ENCODE measurements at regions not wholly inside any gene's neighbourhood (a gene's known extent, or its start where the extent isn't known, plus 50 kb on each side); places are given as distances from the start of the nearest gene placed in this dataset.

GRCh38 chr1:216908126-216908525 is 184.9 kb upstream of the ESRRG start:
- no peak for TF ChIP-seq ZNF274 (IDR thresholded peaks at IDR 0.05; ENCODE audit: low read depth, low read length)
- no peak overlapping the region for H3K4me3 ChIP-seq (ENCODE audit: low read length)

DNA sequence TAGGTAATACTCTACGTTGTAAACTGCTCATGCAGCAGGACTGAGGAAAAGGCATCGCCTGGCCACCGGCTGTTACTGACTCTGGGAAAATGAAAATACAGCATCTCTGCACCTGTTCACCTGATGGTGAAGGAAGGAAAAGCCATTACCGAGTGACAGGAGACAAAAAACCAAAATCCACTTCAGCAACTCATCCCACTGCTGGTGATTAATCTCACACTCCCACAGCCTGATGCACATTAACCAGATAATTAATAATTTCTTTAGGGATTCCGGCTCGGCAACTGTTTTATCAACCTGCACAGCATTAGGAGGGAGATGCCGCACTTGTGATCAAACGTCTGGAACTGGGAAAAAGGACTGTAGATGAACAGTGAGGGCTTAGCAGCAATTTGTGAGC is 183.9 kb upstream of the ESRRG start:
- H3K4me3 ChIP-seq (ENCODE audit: low read length): no peak overlapping the region
- TF ChIP-seq ZNF274 (IDR thresholded peaks at IDR 0.05; ENCODE audit: low read depth, low read length): no peak

- no peak overlapping the region for H3K4me3 ChIP-seq (ENCODE audit: low read length)
- no peak for TF ChIP-seq ZNF274 (IDR thresholded peaks at IDR 0.05; ENCODE audit: low read depth, low read length)
Measured at GRCh38 chr1:216905781-216906180, 182.6 kb upstream of the ESRRG start.

DNA sequence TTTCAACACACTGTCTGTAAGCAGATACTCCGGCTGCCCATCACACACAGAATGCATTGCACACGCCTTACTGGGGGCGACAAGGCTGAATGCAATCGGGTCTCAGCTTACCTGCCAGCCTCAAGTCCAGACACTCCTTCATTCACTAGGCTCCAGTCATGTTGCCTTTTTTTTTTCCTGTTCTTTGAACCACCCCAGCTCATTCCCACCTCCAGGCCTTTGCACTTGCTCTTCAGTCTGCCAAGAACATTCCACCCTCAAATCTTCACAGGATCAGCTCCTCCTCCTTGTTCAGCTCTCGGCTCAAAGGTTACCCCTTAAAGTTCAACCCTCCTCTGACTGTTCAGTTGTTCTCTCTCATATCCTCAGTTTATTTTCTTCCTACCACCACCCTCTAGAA is 181.9 kb upstream of the ESRRG start:
- no peak for TF ChIP-seq ZNF274 (IDR thresholded peaks at IDR 0.05; ENCODE audit: low read depth, low read length)
- no peak overlapping the region for H3K4me3 ChIP-seq (ENCODE audit: low read length)

GRCh38 chr1:216904471-216904870 is 181.2 kb upstream of the ESRRG start:
- TF ChIP-seq ZNF274 (IDR thresholded peaks at IDR 0.05; ENCODE audit: low read depth, low read length): no peak
- no peak overlapping the region for H3K4me3 ChIP-seq (ENCODE audit: low read length)

DNA sequence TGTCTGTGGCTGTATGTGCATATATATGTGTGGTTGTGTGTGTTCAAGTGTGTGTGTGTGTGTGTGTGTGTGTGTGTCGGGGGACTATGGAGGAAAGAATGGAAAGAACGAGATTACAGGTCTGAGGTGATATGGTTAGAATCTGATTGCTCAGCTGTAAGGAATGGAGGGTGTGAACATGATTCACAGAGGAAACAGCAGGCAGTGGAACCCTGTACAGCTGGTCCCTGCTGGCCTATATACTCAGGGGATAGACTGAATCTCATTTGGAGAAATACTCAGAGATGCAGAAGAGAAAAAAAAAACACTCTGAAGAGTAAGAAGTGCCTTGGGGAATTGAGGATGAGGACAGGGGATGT is 180.1 kb upstream of the ESRRG start:
- H3K4me3 ChIP-seq (ENCODE audit: low read length): no peak overlapping the region
- no peak for TF ChIP-seq ZNF274 (IDR thresholded peaks at IDR 0.05; ENCODE audit: low read depth, low read length)

DNA sequence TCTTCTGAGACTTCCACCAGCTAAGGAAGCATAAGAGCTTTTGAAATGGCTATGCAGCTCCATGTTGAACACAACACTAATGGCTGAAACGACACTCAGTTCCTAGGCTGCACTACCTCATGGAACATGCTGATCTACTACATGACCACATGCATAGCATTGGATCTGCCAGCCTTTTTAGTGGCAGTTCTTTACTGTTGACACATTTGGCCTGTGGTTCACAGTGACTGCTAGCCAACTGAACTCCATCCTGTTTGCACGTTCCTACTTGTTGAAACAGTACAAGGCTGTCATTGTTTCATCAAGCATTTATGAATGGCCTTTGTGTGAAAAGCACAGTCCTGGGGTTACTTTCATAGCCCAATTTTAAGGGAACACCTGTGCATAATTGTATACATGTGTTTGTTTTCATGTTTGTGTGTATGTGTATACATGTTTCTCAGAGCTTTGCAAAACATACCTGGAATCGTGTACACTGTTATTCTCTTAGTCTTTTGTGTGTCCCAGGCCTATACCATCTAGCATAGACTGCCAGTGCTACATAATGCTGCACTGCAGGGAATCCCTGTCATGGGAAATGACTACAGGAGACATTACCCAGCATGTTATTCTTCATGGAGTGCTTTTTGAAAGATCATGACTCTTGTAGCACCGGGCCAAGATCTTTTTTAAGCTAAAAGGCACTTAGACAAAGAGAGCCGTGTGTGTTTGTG is 179.6 kb upstream of the ESRRG start:
- no peak for TF ChIP-seq ZNF274 (IDR thresholded peaks at IDR 0.05; ENCODE audit: low read depth, low read length)
- no peak overlapping the region for H3K4me3 ChIP-seq (ENCODE audit: low read length)

DNA sequence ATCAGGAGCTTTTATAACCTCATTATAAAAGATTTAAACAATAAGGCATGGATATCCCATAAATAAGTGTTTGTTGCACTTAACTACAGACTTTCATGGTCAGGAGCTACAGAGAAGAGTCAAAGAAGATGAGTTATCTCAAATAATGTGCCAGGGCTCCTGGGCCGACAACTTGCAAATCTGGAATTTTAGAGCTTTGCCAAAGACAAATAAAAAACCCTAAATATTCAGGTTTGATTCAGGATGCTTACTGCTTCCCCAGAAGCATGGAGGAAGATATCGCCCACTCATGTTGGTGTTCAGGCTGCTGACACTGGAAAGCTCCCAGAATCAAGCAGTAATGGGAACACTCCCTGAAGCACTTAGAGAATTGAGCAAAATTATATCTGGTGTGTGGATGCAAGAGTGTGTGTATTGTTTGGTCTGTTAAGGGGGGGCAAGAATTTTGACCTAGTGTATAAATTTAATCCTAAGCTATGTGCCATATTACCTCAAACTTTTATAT is 176.9 kb upstream of the ESRRG start:
- H3K4me3 ChIP-seq (ENCODE audit: low read length): no peak overlapping the region
- TF ChIP-seq ZNF274 (IDR thresholded peaks at IDR 0.05; ENCODE audit: low read depth, low read length): no peak

GRCh38 chr1:216898801-216899200 is 175.6 kb upstream of the ESRRG start:
- H3K4me3 ChIP-seq (ENCODE audit: low read length): no peak overlapping the region
- no peak for TF ChIP-seq ZNF274 (IDR thresholded peaks at IDR 0.05; ENCODE audit: low read depth, low read length)

DNA sequence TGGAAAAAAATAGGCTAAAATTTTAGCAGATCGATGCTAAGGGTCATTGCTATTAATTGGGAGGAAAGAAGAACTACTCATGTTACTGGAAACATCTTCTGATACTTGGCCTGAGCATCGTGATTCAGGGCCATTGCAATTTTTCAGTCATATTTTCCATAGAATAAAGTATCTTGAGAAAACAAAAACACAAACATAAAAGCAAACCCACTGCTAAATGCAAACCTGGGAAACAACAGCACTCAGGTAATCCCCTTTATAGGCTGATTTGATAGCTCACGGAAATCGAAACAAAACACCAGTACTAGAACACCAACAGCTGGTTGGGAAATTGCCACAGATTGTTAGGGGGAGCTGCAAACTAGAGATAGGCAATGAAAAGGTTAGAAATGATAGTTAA is 172.9 kb upstream of the ESRRG start:
- TF ChIP-seq ZNF274 (IDR thresholded peaks at IDR 0.05; ENCODE audit: low read depth, low read length): no peak
- no peak overlapping the region for H3K4me3 ChIP-seq (ENCODE audit: low read length)

- no peak overlapping the region for H3K4me3 ChIP-seq (ENCODE audit: low read length)
- TF ChIP-seq ZNF274 (IDR thresholded peaks at IDR 0.05; ENCODE audit: low read depth, low read length): no peak
Measured at GRCh38 chr1:216894494-216894893, 171.3 kb upstream of the ESRRG start.

- no peak for TF ChIP-seq ZNF274 (IDR thresholded peaks at IDR 0.05; ENCODE audit: low read depth, low read length)
- H3K4me3 ChIP-seq (ENCODE audit: low read length): no peak overlapping the region
Measured at GRCh38 chr1:216892581-216893160, 169.4 kb upstream of the ESRRG start.

GRCh38 chr1:216890871-216891270 is 167.6 kb upstream of the ESRRG start:
- TF ChIP-seq ZNF274 (IDR thresholded peaks at IDR 0.05; ENCODE audit: low read depth, low read length): no peak
- no peak overlapping the region for H3K4me3 ChIP-seq (ENCODE audit: low read length)

- no peak for TF ChIP-seq ZNF274 (IDR thresholded peaks at IDR 0.05; ENCODE audit: low read depth, low read length)
- no peak overlapping the region for H3K4me3 ChIP-seq (ENCODE audit: low read length)
Measured at GRCh38 chr1:216888731-216889130, 165.5 kb upstream of the ESRRG start.

GRCh38 chr1:216887032-216887431 is 163.8 kb upstream of the ESRRG start:
- H3K4me3 ChIP-seq (ENCODE audit: low read length): no peak overlapping the region
- TF ChIP-seq ZNF274 (IDR thresholded peaks at IDR 0.05; ENCODE audit: low read depth, low read length): no peak
